ENCODE measurements at regions not wholly inside any gene's neighbourhood (a gene's known extent, or its start where the extent isn't known, plus 50 kb on each side); places are given as distances from the start of the nearest gene placed in this dataset.

DNA sequence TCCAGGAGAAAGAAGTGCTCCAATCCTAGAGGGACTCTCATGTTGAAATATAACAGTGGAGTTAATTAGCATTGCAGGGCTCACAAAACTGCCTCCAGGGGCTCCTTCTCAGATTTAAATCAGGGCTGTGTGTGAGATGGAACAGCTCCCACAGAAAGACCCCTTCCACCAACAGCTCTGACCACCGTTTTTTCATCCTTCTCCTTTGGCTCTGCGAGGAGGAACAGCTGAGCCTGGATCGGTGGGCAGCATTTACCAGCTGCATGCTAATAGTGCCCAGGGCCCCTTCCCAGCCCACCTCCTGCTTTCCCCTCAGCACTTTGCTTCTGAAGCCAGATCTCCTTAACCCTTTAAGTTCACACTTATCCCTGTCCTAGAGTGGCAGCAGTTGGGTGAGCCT lies 119.2 kb upstream of the UBE2E1 start:
- H3K27ac ChIP-seq (ENCODE audit: low read length) = no peak overlapping the region
- WGBS = 82% methylated on average over 3 of the region's 3 CpGs
- intact Hi-C loops (cut with DNase I) = no loop called here
- no peaks in the 10 kb centered on the region for H3K9me3 ChIP-seq (ENCODE audit: control insufficient read depth, low read length)
- DNase-seq (no peak), ATAC-seq (no peak)
- no peak overlapping the region for H3K4me3 ChIP-seq (ENCODE audit: low read length)
- no peaks in the 10 kb centered on the region for H3K4me1 ChIP-seq (ENCODE audit: control insufficient read depth, insufficient read depth, low read length)
- H3K27me3 ChIP-seq (ENCODE audit: control insufficient read depth, insufficient read depth) = no peaks in the 10 kb centered on the region

DNA sequence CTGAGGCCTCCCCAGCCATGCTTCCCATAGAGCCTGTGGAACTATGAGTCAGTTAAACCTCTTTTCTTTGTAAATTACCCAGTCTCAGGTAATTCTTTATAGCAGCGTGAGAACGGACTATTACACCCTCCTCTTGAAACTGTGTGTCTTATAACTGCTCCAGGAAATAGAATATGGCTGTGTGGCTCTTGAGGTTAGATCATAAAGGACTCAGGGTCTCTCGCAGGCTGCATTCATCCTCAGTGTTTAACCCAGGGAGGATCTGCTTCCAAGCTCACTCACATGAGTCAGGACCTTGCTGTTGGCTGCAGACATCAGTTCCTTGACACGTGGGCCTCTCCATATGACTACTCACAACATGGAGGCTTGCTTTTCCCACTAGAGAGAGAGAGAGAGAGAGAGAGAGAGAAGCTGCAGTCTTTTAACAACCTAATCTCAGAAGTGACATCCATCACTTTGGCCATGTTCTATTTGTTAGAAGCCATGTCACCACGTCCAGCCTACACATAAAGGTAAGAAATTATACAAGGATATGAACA lies 114.3 kb upstream of the UBE2E1 start:
- H3K4me1 ChIP-seq (ENCODE audit: control insufficient read depth, insufficient read depth, low read length) = no peaks in the 10 kb centered on the region
- no peak overlapping the region for H3K27ac ChIP-seq (ENCODE audit: low read length)
- ATAC-seq (no peak), DNase-seq (no peak)
- no peaks in the 10 kb centered on the region for H3K9me3 ChIP-seq (ENCODE audit: control insufficient read depth, low read length)
- 86% methylated on average over 5 of the region's 5 CpGs for WGBS
- intact Hi-C loops (cut with DNase I) = no loop called here
- no peaks in the 10 kb centered on the region for H3K27me3 ChIP-seq (ENCODE audit: control insufficient read depth, insufficient read depth)
- H3K4me3 ChIP-seq (ENCODE audit: low read length) = no peak overlapping the region

DNA sequence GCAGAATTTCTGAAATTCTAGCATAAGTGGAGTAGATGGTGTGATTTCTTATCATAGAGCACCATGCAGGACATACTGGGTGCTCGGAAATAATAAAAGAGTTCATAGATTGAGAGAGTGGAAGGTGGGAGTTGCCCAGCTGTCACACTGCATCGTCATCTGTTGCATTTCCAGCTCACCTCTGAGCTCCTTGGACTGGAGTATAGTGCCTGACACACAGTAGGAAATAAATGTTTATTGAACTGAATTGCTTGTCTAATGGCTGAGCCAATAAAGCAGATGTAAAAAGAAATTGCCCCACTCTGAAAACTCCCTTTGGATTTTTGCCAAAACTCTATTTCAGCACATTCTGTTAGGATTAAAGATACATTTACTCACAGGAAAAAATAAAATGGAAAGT lies 108.9 kb upstream of the UBE2E1 start:
- ATAC-seq (no peak), DNase-seq (no peak)
- Histone ChIP-seq H3K4me1 (ENCODE audit: control insufficient read depth, insufficient read depth, low read length) (no peaks in the 10 kb centered on the region), H3K27ac (ENCODE audit: low read length) (no peak overlapping the region), H3K4me3 (ENCODE audit: low read length) (no peak overlapping the region), H3K27me3 (ENCODE audit: control insufficient read depth, insufficient read depth) (no peaks in the 10 kb centered on the region), H3K9me3 (ENCODE audit: control insufficient read depth, low read length) (no peaks in the 10 kb centered on the region)
- WGBS = 72% methylated on average over 2 of the region's 2 CpGs
- intact Hi-C loops (cut with DNase I) = no loop called here

DNA sequence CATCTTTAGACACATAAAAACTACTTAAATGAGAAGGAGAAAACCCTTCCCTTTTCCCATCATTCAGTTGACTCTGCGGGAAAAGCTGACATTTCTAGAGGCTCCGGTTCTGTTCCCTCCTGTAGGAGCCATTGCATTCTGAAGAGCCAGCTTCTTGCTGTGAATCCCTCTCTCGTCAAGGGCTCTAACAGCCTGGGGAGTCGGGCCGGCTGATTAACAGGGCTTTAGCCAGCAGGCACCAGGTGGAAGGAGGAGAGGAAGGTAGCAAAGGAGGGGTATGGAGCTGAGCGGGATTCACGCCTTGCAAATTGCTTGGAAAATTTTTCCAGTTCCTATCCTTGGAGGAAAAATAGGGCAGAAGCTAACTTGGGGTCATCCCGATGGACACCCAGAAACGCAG lies 108.3 kb upstream of the UBE2E1 start:
- Histone ChIP-seq H3K27ac (ENCODE audit: low read length) (no peak overlapping the region), H3K4me1 (ENCODE audit: control insufficient read depth, insufficient read depth, low read length) (no peaks in the 10 kb centered on the region), H3K9me3 (ENCODE audit: control insufficient read depth, low read length) (no peaks in the 10 kb centered on the region), H3K4me3 (ENCODE audit: low read length) (no peak overlapping the region), H3K27me3 (ENCODE audit: control insufficient read depth, insufficient read depth) (no peaks in the 10 kb centered on the region)
- 71% methylated on average over 9 of the region's 9 CpGs for WGBS
- intact Hi-C loops (cut with DNase I) = no loop called here
- no peak for ATAC-seq
- DNase-seq = no peak

DNA sequence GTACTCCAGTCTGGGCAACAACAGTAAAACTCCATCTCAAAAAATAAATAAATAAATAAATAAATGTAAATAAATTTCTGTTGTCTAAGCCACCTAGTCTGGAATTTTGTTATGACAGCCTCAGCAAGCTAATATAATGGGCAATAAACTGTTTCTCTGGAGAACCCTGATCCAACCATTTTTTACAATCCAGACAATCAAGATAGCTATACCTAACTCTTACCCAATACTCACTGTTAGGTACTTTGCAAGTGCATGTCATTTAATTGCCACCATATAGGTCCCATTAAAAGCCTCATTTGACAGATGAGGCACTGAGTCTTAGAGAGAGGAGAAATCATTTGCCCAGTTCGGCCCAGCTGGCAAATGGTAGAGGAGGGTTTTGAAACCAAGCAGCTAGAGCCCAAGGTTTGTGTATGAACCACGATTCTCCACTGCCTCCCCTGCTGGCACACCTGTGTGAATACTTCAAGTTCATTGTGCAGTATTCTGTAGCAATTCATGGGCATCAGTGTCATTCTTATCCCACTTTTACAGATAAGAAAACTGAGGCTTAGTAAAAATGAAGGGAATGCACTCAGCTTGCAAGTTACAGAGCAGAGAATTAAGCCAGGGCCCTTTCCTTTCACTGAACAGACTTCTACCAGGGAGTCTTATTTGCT lies 107.0 kb upstream of the UBE2E1 start:
- no peaks in the 10 kb centered on the region for H3K4me1 ChIP-seq (ENCODE audit: control insufficient read depth, insufficient read depth, low read length)
- 85% methylated on average over 2 of the region's 2 CpGs for WGBS
- intact Hi-C loops (cut with DNase I) = no loop called here
- no peak for DNase-seq
- H3K9me3 ChIP-seq (ENCODE audit: control insufficient read depth, low read length) = no peaks in the 10 kb centered on the region
- no peaks in the 10 kb centered on the region for H3K27me3 ChIP-seq (ENCODE audit: control insufficient read depth, insufficient read depth)
- H3K4me3 ChIP-seq (ENCODE audit: low read length) = no peak overlapping the region
- no peak overlapping the region for H3K27ac ChIP-seq (ENCODE audit: low read length)
- no peak for ATAC-seq

DNA sequence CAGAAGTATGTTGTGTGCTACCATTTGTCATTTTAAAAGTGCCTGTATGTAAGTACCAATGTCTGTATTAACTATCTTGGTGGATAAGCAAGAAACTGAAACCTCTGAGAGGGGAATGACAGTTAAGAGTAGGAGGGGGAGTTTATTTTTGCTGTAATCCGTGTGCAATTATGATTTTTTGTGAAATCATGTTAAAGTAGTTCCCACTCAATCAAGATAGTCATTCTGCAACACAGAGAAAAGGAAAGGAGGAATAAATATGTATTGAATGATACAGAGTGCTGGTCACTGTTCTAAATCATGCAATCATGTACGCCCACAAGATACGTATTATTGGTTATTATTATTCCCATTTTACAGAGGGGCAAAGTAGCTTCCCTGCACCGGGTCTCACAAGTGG lies 105.1 kb upstream of the UBE2E1 start:
- Histone ChIP-seq H3K4me3 (ENCODE audit: low read length) (no peak overlapping the region), H3K27ac (ENCODE audit: low read length) (no peak overlapping the region), H3K27me3 (ENCODE audit: control insufficient read depth, insufficient read depth) (no peaks in the 10 kb centered on the region), H3K4me1 (ENCODE audit: control insufficient read depth, insufficient read depth, low read length) (no peaks in the 10 kb centered on the region), H3K9me3 (ENCODE audit: control insufficient read depth, low read length) (no peaks in the 10 kb centered on the region)
- WGBS = 64% methylated on average over 4 of the region's 4 CpGs
- DNase-seq (no peak), ATAC-seq (no peak)
- intact Hi-C loops (cut with DNase I) = no loop called here

DNA sequence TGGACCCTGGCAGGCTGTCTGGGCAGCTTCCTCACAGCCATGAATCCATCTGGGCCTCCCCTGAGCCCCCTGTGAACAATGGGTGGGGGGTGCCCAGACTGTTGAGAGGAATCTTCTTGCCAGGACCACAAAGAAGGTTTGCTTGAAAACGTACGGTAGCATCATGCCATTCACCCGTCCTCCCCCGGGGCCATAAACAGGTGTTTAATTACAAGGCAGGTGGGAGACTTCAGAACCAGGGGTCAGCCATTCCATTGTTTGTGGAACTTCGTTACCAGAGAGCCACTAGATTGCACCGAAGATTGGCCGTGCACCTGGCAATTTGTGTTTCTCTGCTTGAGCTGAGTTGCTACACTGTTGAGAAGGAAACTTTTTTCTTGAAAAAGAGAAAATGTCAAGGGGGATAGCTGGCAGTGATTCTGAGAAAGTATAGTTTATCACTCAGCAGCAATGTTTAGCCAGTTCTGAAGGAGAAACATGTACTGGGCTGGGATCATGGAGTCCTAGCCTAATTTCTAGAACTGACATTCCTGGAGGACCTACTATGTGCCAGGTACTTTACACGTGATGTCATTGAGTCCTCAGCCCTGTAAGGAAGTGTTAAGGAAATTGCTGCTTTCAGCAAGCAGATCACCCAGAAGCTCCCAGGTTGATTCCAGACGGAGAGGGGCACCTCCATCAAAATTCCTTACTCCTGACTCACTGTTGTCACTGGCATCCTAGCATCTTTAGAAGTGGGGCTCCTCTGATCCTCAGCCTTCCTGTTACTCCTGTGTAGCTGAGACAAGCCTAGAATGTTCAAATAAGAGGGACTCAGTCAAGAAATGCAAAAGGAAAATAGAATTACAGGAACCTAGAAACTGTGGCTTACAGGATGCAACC lies 103.8 kb upstream of the UBE2E1 start:
- Histone ChIP-seq H3K27ac (ENCODE audit: low read length) (no peak overlapping the region), H3K9me3 (ENCODE audit: control insufficient read depth, low read length) (no peaks in the 10 kb centered on the region), H3K4me1 (ENCODE audit: control insufficient read depth, insufficient read depth, low read length) (no peaks in the 10 kb centered on the region), H3K27me3 (ENCODE audit: control insufficient read depth, insufficient read depth) (no peaks in the 10 kb centered on the region), H3K4me3 (ENCODE audit: low read length) (no peak overlapping the region)
- no peak for ATAC-seq
- 61% methylated on average over 9 of the region's 9 CpGs for WGBS
- no peak for DNase-seq
- intact Hi-C loops (cut with DNase I) = no loop called here

DNA sequence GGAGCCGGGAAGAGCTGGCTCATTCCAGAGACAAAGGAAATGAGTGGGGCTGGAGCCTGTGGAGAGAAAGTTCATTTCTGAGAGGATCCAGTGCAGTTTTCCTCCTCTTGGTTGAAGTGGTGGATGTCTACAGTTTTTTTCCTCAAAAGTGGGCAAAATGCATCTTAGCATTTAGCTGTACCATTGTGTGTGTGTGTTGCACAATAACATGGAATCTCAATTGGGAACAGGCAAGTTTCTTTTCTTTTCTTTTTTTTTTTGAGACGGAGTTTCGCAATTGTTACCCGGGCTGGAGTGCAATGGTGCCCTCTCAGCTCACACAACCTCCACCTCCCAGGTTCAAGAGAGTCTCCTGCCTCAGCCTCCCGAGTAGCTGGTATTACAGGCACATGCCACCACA lies 101.5 kb upstream of the UBE2E1 start:
- no peak overlapping the region for H3K4me3 ChIP-seq (ENCODE audit: low read length)
- H3K9me3 ChIP-seq (ENCODE audit: control insufficient read depth, low read length) = no peaks in the 10 kb centered on the region
- DNase-seq = no peak
- intact Hi-C loops (cut with DNase I) = no loop called here
- ATAC-seq = no peak
- H3K27me3 ChIP-seq (ENCODE audit: control insufficient read depth, insufficient read depth) = no peaks in the 10 kb centered on the region
- WGBS = 76% methylated on average over 5 of the region's 5 CpGs
- no peaks in the 10 kb centered on the region for H3K4me1 ChIP-seq (ENCODE audit: control insufficient read depth, insufficient read depth, low read length)
- no peak overlapping the region for H3K27ac ChIP-seq (ENCODE audit: low read length)

DNA sequence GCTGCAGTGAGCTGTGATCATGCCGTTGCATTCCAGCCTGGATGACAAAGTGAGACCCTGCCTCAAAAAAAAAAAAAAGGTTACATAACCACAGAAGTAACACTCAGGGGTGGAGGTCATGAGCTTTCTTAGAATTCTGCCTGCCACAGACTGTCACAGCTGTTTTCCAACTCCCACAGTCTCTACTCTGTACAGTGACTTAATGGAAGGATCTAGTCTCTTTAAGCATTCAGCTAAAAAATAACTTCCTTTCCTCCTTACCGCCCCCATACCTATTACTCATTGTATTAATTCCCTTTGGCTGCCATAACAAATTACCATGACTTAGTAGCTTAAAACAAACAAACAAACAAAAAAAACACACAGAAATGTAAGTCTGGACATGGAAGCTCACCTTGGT lies 99.6 kb upstream of the UBE2E1 start:
- no peak for ATAC-seq

DNA sequence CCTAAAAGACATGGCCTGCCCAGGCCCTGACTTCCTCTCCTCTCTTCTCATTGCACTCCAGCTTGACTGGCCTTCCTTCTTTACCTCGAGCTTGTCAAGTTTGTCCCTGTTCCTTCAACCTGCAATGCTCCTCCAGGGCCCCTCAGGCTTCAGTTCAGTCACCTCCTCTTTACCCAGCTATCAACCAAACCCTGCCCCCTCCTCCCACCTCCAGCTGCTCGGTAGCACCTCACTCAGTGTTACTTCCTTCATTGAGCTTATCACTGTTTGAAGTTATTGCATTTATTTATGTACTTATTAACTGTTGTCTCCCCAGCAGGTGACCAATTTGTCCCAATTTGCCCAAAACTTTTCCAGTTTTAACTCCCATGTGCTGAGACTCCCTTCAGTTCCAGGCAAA lies 95.8 kb upstream of the UBE2E1 start:
- DNase-seq (no peak), ATAC-seq (no peak)
- no peak overlapping the region for H3K27ac ChIP-seq (ENCODE audit: low read length)
- no peaks in the 10 kb centered on the region for H3K4me1 ChIP-seq (ENCODE audit: control insufficient read depth, insufficient read depth, low read length)
- no peak overlapping the region for H3K4me3 ChIP-seq (ENCODE audit: low read length)
- 47% methylated on average over 2 of the region's 2 CpGs for WGBS
- H3K27me3 ChIP-seq (ENCODE audit: control insufficient read depth, insufficient read depth) = no peaks in the 10 kb centered on the region
- H3K9me3 ChIP-seq (ENCODE audit: control insufficient read depth, low read length) = no peaks in the 10 kb centered on the region
- intact Hi-C loops (cut with DNase I) = loop anchor here in 1 of 4 donors (10.0 kb wide), 1 partner anchor 65 kb away; no protein-coding TSS in a partner anchor

More for the DNA sequence above, 99.6 kb upstream of the UBE2E1 start:
- H3K4me1 ChIP-seq (ENCODE audit: control insufficient read depth, insufficient read depth, low read length) = no peaks in the 10 kb centered on the region
- WGBS = 55% methylated on average over 2 of the region's 2 CpGs
- H3K4me3 ChIP-seq (ENCODE audit: low read length) = no peak overlapping the region
- no peak for DNase-seq
- H3K9me3 ChIP-seq (ENCODE audit: control insufficient read depth, low read length) = no peaks in the 10 kb centered on the region
- no peak overlapping the region for H3K27ac ChIP-seq (ENCODE audit: low read length)
- intact Hi-C loops (cut with DNase I) = no loop called here
- H3K27me3 ChIP-seq (ENCODE audit: control insufficient read depth, insufficient read depth) = no peaks in the 10 kb centered on the region

DNA sequence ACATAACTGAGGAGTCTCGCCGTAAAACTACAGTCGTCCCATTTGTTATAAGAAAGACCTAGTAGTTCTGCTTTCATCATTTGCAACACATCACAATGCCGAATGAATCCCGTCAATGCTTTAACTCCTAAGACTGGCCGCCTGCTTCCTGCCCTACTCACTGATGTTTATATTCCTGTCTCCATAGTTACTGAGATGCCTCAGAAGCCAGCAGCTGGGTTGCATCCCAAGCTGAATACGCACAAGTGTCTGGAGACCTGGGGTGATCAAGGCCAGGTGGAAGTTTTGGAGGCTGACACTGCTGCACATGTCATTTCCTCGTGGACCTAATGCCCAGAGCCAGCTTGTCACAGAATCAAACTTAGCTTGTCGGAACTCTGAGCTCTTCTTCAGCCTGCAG lies 95.2 kb upstream of the UBE2E1 start:
- peak; percentile 34 to 59 for ATAC-seq
- Histone ChIP-seq H3K27ac (ENCODE audit: low read length) (no peak overlapping the region), H3K4me3 (ENCODE audit: low read length) (no peak overlapping the region), H3K4me1 (ENCODE audit: control insufficient read depth, insufficient read depth, low read length) (no peaks in the 10 kb centered on the region), H3K27me3 (ENCODE audit: control insufficient read depth, insufficient read depth) (no peaks in the 10 kb centered on the region), H3K9me3 (ENCODE audit: control insufficient read depth, low read length) (no peaks in the 10 kb centered on the region)
- peak; percentile 50 to 62 (median 61) for DNase-seq
- intact Hi-C loops (cut with DNase I) = loop anchor here in 1 of 4 donors (10.0 kb wide), 1 partner anchor 64 kb away; no protein-coding TSS in a partner anchor
- WGBS = 39% methylated on average over 9 of the region's 9 CpGs
